Lung (tissue), 11 donors: ENCODE measurements at regions not wholly inside any gene's neighbourhood (a gene's known extent, or its start where the extent isn't known, plus 50 kb on each side); places are given as distances from the start of the nearest gene placed in this dataset.

Source experiments
- ATAC-seq: fragments of 200-7000 bp; cut with Tn5 transposase; one replicate; pipeline ENCODE4 v1.9.1; 2020; ENCODE audit warnings: moderate number of reproducible peaks; ENCODE audit not compliant: insufficient read depth, low FRiP score
- DNase-seq, 3 donors: peaks; one replicate each; pipeline ENCODE4 v3.0.0-alpha.2; 2013 to 2017
- H3K27ac ChIP-seq, 2 donors: one replicate each; pipeline ENCODE4 v1.5.1; 2013; ENCODE audit warnings: mild to moderate bottlenecking in 2 of 2, moderate library complexity in 2 of 2, control low read depth in 1 of 2, inconsistent platforms in 1 of 2, low read depth in 1 of 2, low read length in 1 of 2
- H3K27me3 ChIP-seq, 3 donors: one replicate each; pipeline ENCODE4 v1.5.1; 2013; ENCODE audit warnings: low read length in 2 of 3; ENCODE audit not compliant: control insufficient read depth in 3 of 3, insufficient read depth in 3 of 3
- H3K36me3 ChIP-seq, 4 donors: one replicate each; pipeline ENCODE4 v1.5.1; 2013; ENCODE audit warnings: low read length in 4 of 4, mild to moderate bottlenecking in 1 of 4, moderate library complexity in 1 of 4; ENCODE audit not compliant: control insufficient read depth in 4 of 4, insufficient read depth in 4 of 4
- H3K4me1 ChIP-seq, 5 donors: one replicate each; pipeline ENCODE4 v1.5.1; 2013; ENCODE audit warnings: low read length in 5 of 5, mild to moderate bottlenecking in 2 of 5, moderate library complexity in 1 of 5; ENCODE audit not compliant: control insufficient read depth in 5 of 5, insufficient read depth in 5 of 5
- H3K4me3 ChIP-seq: one replicate; pipeline ENCODE4 v1.5.1; 2013; ENCODE audit warnings: mild to moderate bottlenecking, control low read depth, moderate library complexity
- H3K9ac ChIP-seq, 2 donors: one replicate each; pipeline ENCODE4 v1.5.1; 2013; ENCODE audit warnings: low read length in 2 of 2, control low read depth in 1 of 2; ENCODE audit not compliant: insufficient read depth in 1 of 2
- H3K9me3 ChIP-seq, 4 donors: one replicate each; pipeline ENCODE4 v1.5.1; 2013; ENCODE audit warnings: low read length in 3 of 4, mild to moderate bottlenecking in 1 of 4, moderate library complexity in 1 of 4; ENCODE audit not compliant: control insufficient read depth in 4 of 4, insufficient read depth in 3 of 4
- CTCF ChIP-seq: IDR thresholded peaks from 2 replicates; pipeline ENCODE4 v1.5.1; 2012; ENCODE audit warnings: mild to moderate bottlenecking; ENCODE audit errors: control extremely low read depth, extremely low read depth
- WGBS, 2 donors: extraction: QIAGEN DNeasy Blood & Tissue Kit; methylation state at CpG; one replicate each; pipeline ENCODE4 v1.1.7; 2013; 5-methylcytosine and 5-hydroxymethylcytosine counted together
- donor health status: control.
- donor health status: control.
- donor health status: Bipolar disorder and iron deficiency.
- donor health status: healthy.
- donor health status: DM: yes; HTN: yes; CAD: no.

- no peak for TF ChIP-seq CTCF
- DNase-seq, result peak in 2 of 3 donors; percentile 28 to 58
- peaks cover 0 to 25% (median 13%) of the 10 kb centered on the region in 5 donors for H3K4me1 ChIP-seq
- H3K9ac ChIP-seq, result no peak overlapping the region
- 82 to 85% methylated on average over 6 of the region's 6 CpGs for WGBS, 2 donors
- no peaks in the 10 kb centered on the region for H3K9me3 ChIP-seq
- no peak overlapping the region for H3K27ac ChIP-seq
- no peaks in the 10 kb centered on the region for H3K36me3 ChIP-seq
- no peak for ATAC-seq
- no peaks in the 10 kb centered on the region for H3K27me3 ChIP-seq
- H3K4me3 ChIP-seq, result no peak overlapping the region
Observed at GRCh38 chr7:42617071-42617765, 294.7 kb downstream of the C7orf25 start.

GRCh38 chr7:42614636-42615035 lies 297.2 kb downstream of the C7orf25 start:
- no peak for ATAC-seq
- WGBS, 2 donors, result 91 to 95% methylated on average over 4 of the region's 4 CpGs
- no peak for TF ChIP-seq CTCF

GRCh38 chr7:42611961-42612360 lies 299.9 kb downstream of the C7orf25 start:
- H3K27ac ChIP-seq, result no peak overlapping the region
- H3K9me3 ChIP-seq, result no peaks in the 10 kb centered on the region
- peaks cover 0 to 5% (median 2%) of the 10 kb centered on the region in 5 donors for H3K4me1 ChIP-seq
- no peak overlapping the region for H3K9ac ChIP-seq
- WGBS, 2 donors, result 53 to 65% methylated on average over 1 of the region's 1 CpG
- no peaks in the 10 kb centered on the region for H3K27me3 ChIP-seq
- H3K4me3 ChIP-seq, result no peak overlapping the region
- DNase-seq (no peak), ATAC-seq (no peak)
- H3K36me3 ChIP-seq, result no peaks in the 10 kb centered on the region
- TF ChIP-seq CTCF, result no peak

More at GRCh38 chr7:42614636-42615035, 297.2 kb downstream of the C7orf25 start:
- H3K9ac ChIP-seq, result no peak overlapping the region
- H3K9me3 ChIP-seq, result no peaks in the 10 kb centered on the region
- no peak for DNase-seq
- no peaks in the 10 kb centered on the region for H3K36me3 ChIP-seq
- no peaks in the 10 kb centered on the region for H3K27me3 ChIP-seq
- H3K4me1 ChIP-seq, result peaks cover 0 to 25% (median 13%) of the 10 kb centered on the region in 5 donors
- no peak overlapping the region for H3K27ac ChIP-seq
- no peak overlapping the region for H3K4me3 ChIP-seq
